H54 (cell line): ENCODE measurements at regions not wholly inside any gene's neighbourhood (a gene's known extent, or its start where the extent isn't known, plus 50 kb on each side); places are given as distances from the start of the nearest gene placed in this dataset.

Experiments used
- DNase-seq: peaks from one replicate; pipeline ENCODE4 v3.0.0; 2011; ENCODE audit warnings: low spot score, mixed read lengths; ENCODE audit not compliant: insufficient read length
- FAIRE-seq: peaks from 3 replicates; lab custom pipeline; 2011; peaks lifted over from hg19 to GRCh38; lab: Jason Lieb, UNC
- POLR2A ChIP-seq: IDR thresholded peaks from 2 replicates; pipeline ENCODE4 v1.6.1; 2011; ENCODE audit warnings: low read depth, mild to moderate bottlenecking, low read length

DNA sequence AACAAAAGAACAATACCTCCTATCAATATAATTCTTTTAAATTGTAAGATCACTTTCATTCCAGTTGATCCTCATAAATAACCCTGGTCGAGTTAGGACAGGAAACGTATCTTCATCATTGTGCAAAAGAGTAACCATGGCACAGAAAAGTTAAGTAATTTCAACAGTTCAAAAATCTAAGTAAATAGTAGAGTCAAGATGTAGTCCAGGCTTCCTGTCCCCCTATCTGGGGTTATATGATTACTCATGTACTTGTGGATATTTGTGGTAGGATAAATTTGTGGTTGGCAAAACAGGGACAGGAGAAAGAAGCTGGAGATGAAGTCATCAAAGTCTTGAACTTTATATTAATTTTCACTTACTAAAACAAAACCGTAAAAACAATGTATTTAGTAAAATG is 772.6 kb downstream of the TSN start:
- TF ChIP-seq POLR2A = no peak
- DNase-seq (no peak), FAIRE-seq (no peak)

DNA sequence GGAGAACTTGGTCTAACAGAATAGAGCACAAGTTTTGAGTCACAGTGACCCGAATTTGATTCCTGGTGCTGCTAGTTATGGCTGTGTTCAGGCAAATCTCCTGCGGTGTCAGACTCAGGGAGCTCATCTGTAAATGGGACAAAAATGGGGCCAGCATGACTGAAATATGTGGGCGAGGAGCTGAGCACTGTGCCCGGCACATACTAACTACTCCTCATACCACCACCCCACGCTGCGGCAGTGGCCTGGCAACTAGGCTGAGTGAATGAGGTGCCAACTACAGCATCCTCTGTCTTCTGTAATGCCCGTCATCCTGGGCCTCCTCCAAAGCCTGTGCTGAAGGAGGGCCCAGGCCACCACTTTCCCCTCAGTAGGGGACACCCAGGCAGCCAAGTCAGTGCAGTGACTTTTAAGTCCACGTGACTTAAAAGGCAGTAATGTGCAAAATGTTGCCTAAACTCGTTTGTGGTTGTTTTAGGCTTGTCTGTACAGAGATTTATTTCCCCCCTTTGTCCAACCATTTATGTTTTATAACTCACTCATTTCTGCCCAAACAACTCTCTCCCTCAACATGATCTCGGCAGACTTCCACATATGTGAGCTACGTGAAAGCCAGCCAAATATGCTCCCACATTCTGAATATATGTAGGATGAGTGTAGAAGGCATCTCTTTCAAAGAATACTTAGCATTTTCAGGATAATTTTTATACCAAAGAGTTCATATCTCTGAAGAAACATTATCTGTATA is 773.7 kb downstream of the TSN start:
- no peak for TF ChIP-seq POLR2A
- FAIRE-seq (no peak), DNase-seq (no peak)

DNA sequence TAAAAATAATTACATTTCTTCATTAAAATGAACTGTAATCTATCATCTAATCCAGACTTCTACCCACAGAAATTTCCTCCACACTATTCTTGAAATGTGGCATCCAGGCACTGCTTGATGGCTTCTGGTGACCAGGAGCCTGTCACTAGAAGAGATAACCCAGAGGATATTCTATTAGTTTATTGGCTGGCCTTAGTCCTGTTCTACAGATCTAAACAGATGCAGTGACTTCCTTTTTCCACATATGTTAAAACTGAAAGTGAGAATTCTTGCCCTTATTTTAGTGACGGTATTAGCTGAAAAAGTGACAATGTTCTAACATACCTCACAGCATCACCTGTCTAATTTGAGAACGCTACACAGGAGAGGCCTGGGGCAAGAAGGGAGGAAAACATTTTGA is 775.4 kb downstream of the TSN start:
- no peak for DNase-seq
- no peak for FAIRE-seq
- no peak for TF ChIP-seq POLR2A

DNA sequence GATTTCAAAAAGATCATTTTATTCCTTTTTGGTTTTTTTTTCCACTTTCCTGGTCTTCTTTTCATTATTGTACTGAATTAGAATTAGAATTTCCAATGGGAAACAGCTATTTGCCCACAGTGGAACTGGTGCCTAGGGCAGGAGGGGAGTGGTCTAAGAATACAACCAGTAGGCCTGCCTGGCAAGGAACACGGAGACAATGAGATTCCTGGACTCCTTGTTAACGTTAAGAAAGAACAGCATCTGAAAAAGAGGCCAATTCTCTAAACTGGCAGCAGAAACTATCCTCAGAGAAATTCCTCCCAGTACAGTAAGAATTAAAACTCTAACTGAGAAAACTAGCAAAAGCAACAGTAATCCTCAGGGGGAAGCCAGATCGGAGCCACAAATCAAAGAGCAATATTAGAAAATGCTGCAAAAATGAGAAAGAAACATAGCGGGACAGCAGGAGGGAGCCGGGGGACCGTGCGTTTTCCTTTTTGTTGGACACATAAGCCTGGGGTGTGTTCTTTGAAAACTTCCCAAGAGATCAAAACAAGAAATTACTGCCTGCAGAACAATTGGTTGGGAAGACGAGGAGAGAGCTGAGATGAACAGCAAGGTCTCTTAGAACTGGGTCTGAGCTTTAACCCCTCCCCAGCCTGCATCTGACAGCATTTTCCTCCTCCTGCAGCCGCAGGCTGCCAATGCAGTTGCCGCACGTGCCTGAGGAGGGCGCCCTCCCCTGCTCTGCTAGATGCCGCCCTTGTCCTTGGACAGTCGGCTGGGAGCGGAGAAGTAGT is 776.0 kb downstream of the TSN start:
- FAIRE-seq (no peak), DNase-seq (no peak)
- no peak for TF ChIP-seq POLR2A

DNA sequence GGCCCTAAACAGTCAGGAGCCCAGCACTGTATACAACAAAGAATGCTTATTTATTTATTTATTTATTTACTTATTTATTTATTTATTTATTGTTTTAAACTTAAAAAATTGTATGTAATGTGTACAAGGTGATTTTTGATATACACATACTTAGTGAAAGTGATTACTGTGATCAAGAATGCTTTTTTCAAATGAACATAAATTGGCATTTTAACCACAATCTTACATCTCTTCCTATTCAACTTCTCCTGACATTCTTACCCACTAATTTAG is 776.6 kb downstream of the TSN start:
- DNase-seq = no peak
- FAIRE-seq = no peak
- no peak for TF ChIP-seq POLR2A

DNA sequence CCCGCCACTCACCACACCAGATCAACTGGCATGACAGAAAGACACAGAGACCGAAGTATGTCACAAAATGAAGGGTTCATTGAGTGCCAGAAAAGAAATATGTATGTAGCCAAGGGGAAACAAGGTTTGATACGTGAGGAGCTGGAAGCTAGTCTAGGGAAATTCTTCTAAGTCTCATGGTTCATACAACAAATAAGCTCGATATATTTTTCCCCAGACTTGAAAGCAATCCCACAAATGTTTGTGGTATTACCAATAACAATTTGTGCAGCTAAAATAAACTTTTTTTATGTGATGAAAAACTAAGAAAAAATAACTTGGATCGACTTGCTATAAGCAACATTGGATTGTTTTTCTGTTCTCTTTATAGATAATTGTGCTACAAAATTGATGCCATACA is 777.0 kb downstream of the TSN start:
- FAIRE-seq (no peak), DNase-seq (no peak)
- no peak for TF ChIP-seq POLR2A

DNA sequence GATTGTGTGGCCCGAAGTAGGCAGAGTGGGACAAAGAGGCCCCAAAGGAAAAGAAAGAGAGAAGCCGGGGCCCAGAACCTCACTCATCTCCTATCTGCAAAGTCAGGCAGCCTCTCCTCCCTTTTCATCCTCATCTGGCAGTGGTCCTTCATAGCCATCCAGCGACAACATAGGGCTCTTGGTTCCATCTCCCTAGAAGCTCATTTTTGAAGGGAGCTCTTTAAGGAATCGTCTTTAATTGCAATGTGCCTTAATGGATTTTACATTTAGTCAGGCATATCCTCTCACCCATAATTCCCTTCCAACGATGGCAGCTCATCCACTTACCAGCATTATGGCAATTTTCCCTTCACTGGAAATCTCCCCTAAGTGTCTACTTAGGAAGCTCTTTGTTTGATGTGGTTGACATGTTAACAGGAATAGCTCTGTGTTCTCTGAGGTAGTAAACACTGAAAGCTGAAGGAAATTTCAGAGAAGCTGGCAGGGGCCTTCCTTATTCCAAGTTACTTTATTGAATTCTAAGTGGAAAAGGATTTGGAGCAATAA is 780.6 kb downstream of the TSN start:
- TF ChIP-seq POLR2A = no peak
- no peak for DNase-seq
- no peak for FAIRE-seq

DNA sequence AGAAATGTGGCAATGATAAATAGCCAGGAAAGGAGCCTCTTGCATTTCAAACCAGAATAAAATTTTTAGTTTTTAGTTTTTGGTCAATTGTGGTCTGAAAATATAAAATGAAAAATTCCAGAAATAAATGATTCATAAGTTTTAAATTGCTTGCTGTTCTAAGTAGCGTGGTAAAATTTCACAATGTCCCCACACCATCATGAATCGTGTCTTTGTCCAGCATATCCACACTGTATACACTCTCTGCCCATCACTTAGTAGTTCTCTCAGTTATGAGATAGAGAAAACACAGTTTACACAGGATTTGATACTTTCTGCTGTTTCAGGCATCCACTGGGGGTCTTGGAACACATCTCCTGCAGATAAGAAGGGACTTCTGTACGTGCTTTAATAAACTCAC is 783.9 kb downstream of the TSN start:
- DNase-seq (no peak), FAIRE-seq (no peak)
- TF ChIP-seq POLR2A = no peak

DNA sequence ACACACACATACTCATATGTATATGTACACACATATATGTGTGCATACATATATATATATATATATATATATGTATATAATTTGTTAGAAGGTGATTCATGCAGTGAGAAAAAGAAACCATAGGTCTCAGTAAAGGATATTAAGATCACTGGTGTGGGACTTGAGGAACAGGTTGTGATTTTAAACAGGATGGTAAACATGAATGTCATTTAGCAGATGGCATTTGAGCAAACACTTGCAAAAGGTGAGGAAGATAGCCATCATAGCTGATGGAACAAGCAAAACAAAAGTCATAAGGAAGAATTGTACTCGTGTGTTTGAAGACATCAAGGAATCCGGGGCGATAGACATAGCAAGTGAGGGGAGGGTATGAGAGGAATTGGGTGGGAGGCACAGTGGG is 784.5 kb downstream of the TSN start:
- DNase-seq (no peak), FAIRE-seq (no peak)
- TF ChIP-seq POLR2A = no peak

DNA sequence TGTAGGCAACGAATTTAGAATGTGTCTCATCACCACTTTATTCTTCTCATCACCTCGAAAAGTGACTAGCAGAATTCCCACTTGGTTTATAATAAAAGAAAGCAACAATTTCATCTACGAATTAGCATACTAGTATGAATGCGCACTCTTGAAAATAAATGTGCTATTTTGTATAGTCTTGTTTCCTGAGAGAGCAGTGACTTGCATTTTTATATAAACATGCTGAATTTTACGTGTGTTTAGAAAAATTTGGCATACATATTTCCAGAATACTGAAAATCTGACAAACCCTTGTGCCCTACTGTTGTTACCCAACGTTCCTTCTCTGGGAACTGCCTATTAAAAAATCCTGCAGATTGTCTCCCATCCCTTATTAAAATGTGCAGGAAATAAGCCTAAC is 786.8 kb downstream of the TSN start:
- no peak for FAIRE-seq
- no peak for TF ChIP-seq POLR2A
- DNase-seq = no peak

DNA sequence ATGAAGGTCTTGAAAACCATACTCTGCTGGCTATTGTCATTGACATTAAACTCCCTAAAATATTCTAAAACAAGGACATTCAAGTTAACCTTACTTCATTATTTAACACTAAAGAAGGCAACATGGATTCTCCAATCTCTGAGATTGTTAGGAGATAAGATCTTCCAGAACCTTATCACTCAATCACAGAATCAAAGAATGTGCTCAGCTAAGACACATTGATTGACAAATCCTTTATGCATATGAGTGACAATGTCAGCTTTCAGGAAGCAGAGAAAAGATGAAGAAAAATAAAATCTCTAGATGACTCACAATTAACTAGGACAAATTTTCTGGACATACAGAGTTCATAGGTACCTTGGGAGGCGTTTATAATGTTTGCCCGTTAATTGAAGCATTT is 787.2 kb downstream of the TSN start:
- TF ChIP-seq POLR2A = no peak
- no peak for DNase-seq
- FAIRE-seq = no peak

DNA sequence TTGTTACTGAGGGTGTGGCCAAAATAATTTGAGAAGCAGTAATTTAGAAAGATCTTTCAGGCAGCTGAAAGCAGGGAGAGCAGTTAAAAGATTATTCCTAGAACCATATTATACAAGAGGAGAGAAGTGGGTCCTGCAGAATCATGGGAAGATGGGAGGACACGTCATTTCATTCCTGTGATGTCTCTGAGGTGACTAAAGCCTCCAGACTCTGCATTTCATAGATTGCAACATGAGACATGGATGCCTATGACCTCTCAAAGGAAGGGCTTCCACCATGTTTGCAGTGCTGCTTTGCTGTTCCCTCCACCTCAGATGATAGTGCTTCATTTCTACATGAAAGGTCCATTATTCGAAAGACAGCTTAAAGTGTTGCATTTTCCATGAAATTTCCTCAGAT is 788.4 kb downstream of the TSN start:
- no peak for DNase-seq
- no peak for TF ChIP-seq POLR2A
- FAIRE-seq = no peak

DNA sequence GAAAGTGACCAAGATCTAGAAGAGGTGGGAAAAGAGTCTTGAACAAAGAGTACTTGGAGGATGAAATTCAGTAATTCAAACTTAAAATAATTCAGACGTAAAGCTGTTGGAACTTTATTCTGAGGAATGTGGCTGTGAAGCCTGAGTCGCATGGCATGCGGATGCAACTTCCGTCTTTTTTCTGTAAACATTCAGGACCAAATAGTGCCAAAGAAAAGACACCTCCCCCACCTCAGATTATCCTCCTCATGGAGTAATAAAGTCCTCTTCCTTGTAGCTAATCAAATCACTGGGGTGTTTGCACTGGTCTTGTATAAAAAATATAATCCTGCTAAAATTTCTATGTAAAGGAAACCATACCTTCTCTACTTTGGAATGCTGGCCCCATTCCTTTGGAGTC is 790.4 kb downstream of the TSN start:
- FAIRE-seq = no peak
- DNase-seq = no peak
- TF ChIP-seq POLR2A = no peak

DNA sequence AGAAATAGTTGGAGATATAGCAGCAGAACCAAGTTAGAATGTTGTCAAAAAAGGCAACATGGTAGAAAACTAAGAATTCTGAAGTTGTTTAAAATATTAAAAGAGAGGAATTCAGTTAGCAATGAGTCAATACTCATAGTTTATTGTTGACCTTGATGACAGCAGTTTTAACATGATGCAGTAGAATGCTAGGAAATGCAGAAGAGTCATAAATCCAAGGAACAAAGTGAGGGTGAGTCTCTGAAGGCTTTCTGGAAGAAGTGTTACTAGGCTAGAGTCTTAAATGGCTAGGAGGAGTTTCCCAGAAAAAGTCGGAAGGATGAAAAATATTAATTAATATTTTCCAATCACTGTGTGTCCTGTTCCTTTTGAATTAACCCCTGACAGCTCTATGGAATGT is 807.3 kb downstream of the TSN start:
- FAIRE-seq = no peak

DNA sequence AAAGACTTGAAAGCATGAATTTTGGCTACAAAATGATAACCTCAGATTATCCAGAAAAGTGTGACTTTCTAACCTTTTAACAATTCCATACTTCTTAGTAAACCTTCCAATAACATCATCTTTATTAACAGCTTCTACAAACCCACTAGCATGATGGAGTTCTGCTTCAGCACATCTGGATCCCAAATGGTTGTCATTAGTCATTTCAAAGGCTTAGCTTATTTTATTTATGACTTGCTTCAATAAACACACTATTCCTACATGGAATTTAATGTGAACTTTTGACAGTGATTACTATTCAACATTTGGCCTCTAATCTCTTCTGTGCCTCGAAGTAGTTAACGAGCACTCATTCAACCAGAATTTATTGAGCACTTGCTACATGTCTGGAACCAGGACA is 808.3 kb downstream of the TSN start:
- no peak for DNase-seq
- TF ChIP-seq POLR2A = no peak
- FAIRE-seq = no peak

More for the DNA sequence above, 807.3 kb downstream of the TSN start:
- DNase-seq = no peak
- TF ChIP-seq POLR2A = no peak
